ENCODE measurements at regions not wholly inside any gene's neighbourhood (a gene's known extent, or its start where the extent isn't known, plus 50 kb on each side); places are given as distances from the start of the nearest gene placed in this dataset.

DNA sequence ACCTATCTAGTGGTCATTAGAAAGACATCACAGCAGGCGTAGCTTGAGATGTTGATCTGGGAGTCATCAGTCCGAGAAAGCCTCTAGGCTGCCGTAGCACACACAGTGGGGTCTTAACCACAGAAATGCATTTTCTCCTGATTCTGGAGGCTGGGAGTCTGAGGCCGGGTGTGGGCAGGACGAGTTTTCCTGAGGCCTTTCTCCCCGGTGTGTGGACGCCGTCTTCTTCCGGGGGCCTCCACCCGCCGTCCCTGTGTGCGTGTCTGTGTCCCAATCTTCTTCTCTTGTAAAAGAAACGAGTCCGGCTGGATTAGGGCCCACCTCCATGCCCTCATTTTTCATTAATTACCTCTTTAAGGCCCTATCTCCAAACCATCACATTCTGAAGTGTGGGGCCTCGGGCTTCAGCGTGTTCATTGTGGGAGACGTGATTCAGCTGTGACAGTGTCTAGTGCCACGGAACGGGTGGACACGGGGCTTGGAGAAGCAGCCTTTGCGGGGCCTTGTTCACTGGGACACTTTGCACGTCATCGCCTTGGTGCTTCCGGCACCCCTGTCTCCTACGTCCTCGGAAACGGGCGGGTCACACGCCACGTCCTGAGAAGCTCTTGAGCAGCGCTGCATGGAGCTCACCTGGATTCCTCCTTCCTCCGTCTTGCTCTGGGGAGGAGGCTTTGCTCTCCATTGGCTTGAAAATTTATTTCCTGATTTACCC, 208.9 kb upstream of the SOX1 start:
- TF ChIP-seq EP300 (IDR thresholded peaks at IDR 0.05) (no peak), POLR2A (IDR thresholded peaks at IDR 0.05) (no peak), POLR2AphosphoS5 (IDR thresholded peaks at IDR 0.05) (no peak)
- TF ChIP-seq, protein P1, sequence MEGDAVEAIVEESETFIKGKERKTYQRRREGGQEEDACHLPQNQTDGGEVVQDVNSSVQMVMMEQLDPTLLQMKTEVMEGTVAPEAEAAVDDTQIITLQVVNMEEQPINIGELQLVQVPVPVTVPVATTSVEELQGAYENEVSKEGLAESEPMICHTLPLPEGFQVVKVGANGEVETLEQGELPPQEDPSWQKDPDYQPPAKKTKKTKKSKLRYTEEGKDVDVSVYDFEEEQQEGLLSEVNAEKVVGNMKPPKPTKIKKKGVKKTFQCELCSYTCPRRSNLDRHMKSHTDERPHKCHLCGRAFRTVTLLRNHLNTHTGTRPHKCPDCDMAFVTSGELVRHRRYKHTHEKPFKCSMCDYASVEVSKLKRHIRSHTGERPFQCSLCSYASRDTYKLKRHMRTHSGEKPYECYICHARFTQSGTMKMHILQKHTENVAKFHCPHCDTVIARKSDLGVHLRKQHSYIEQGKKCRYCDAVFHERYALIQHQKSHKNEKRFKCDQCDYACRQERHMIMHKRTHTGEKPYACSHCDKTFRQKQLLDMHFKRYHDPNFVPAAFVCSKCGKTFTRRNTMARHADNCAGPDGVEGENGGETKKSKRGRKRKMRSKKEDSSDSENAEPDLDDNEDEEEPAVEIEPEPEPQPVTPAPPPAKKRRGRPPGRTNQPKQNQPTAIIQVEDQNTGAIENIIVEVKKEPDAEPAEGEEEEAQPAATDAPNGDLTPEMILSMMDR (IDR thresholded peaks at IDR 0.05) = no peak
- Histone ChIP-seq H3K27ac (no peak overlapping the region), H3K4me1 (no peaks in the 10 kb centered on the region), H3K27me3 (peaks cover 5% of the 10 kb centered on the region), H3K9me3 (no peaks in the 10 kb centered on the region), H3K4me3 (no peak overlapping the region), H3K36me3 (no peaks in the 10 kb centered on the region)
- no peak for DNase-seq (ENCODE audit: low spot score in 2 of 2)
- 89% methylated on average over 30 of the region's 32 CpGs for WGBS

DNA sequence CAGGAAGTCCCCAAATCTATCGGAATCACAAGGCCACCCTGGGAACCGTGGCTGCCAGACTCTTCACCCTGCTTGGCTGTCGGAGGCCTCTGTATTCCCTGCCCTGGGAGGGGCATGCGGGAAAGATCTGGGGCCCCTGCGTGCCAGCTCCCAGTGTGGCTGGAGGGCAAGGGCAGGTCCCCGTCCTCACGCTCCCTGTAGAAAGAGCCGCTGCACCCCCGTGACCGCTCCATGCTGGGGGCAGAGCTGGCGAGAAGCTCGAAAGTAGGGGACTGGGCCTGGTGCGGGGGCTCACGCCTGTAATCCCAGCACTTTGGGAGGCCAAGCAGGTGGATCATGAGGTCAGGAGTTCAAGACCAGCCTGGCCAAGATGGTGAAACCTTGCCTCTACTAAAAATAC, 208.4 kb upstream of the SOX1 start:
- 79% methylated on average over 3 of the region's 14 CpGs for WGBS
- Histone ChIP-seq H3K36me3 (no peaks in the 10 kb centered on the region), H3K27me3 (peaks cover 4% of the 10 kb centered on the region), H3K4me3 (no peak overlapping the region), H3K9me3 (no peaks in the 10 kb centered on the region), H3K4me1 (no peaks in the 10 kb centered on the region), H3K27ac (no peak overlapping the region)
- TF ChIP-seq, protein P1 (IDR thresholded peaks at IDR 0.05) = no peak
- TF ChIP-seq EP300 (IDR thresholded peaks at IDR 0.05) (no peak), POLR2A (IDR thresholded peaks at IDR 0.05) (no peak), POLR2AphosphoS5 (IDR thresholded peaks at IDR 0.05) (no peak)
- DNase-seq (ENCODE audit: low spot score in 2 of 2) = no peak

DNA sequence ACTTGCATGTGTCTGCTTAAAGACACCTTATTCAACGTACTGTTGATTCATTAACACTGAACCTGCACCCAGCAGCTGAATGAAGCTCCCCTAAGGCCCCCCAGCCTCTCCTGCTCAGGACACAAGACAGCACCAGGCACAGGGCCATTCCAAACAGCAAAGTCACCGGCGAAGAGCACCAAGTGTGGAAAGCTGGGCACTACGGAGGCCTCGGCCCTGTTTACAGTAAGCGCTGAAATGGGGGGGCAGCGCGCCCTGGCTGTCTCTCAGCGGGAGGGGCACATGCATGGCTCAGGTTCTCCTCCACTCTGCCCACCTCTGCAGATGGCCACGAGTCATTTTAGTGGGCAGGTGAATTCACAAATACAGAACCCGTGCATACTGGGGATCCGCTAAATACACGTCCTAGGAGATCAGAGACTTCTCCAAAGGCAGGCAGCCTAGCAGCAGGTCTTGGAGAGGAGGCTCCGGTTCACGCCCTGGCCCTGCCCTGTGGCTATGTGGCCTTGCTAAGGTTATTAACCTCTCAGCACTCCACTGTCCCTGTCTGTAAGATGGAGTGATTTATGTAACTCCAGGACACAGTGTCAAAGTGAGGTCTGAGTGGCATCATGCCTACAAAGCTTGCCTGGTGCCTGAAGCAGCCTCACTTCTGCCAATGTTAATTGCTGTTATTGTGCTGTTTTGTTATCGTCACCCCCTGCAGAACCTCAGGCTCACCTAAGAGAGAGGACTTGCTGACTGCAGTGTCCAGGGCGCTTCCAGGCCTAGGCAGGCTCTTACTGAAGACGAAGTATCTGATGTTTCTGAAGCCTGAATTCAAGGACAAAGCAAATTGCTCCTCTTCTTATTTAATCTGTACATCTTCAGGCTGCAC, 207.4 kb upstream of the SOX1 start:
- Histone ChIP-seq H3K9me3 (no peaks in the 10 kb centered on the region), H3K4me3 (no peak overlapping the region), H3K4me1 (no peaks in the 10 kb centered on the region), H3K36me3 (no peaks in the 10 kb centered on the region), H3K27ac (no peak overlapping the region), H3K27me3 (no peaks in the 10 kb centered on the region)
- 72% methylated on average over 18 of the region's 18 CpGs for WGBS
- DNase-seq (ENCODE audit: low spot score in 2 of 2) = no peak
- TF ChIP-seq POLR2A (IDR thresholded peaks at IDR 0.05) (no peak), POLR2AphosphoS5 (IDR thresholded peaks at IDR 0.05) (no peak), EP300 (IDR thresholded peaks at IDR 0.05) (no peak)
- TF ChIP-seq, protein P1 (IDR thresholded peaks at IDR 0.05) = no peak

DNA sequence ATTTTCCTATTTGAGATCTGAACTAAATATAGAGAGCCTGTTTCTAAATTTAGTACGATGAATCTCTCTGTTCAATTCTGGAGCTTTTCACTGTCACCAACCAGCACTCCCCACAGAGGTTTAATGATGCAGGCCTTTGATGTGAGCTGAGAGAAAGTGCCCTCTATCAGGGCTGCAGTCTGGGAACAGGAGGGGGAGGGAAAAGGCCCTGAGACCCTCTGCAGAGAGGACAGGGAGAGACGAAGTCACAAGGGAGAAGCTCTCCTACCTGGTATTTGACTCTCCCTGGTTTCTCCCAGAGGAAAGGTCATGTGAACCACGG, 206.8 kb upstream of the SOX1 start:
- WGBS = 72% methylated on average over 3 of the region's 3 CpGs
- no peaks in the 10 kb centered on the region for H3K4me1 ChIP-seq

More for the DNA sequence above, 206.8 kb upstream of the SOX1 start:
- no peak for DNase-seq (ENCODE audit: low spot score in 2 of 2)
- TF ChIP-seq EP300 (IDR thresholded peaks at IDR 0.05) (no peak), POLR2AphosphoS5 (IDR thresholded peaks at IDR 0.05) (no peak), POLR2A (IDR thresholded peaks at IDR 0.05) (no peak)
- TF ChIP-seq, protein P1 (IDR thresholded peaks at IDR 0.05) = no peak
- Histone ChIP-seq H3K36me3 (no peaks in the 10 kb centered on the region), H3K9me3 (no peaks in the 10 kb centered on the region), H3K27me3 (no peaks in the 10 kb centered on the region), H3K27ac (no peak overlapping the region), H3K4me3 (no peak overlapping the region)

Data from suprapubic skin (tissue), 4 donors.